RCC 7860 (cell line): ENCODE measurements at regions not wholly inside any gene's neighbourhood (a gene's known extent, or its start where the extent isn't known, plus 50 kb on each side); places are given as distances from the start of the nearest gene placed in this dataset.

Experiments used
- DNase-seq: peaks from one replicate; pipeline ENCODE4 v3.0.0-alpha.2; 2015; ENCODE audit warnings: low spot score
- FAIRE-seq: peaks from 2 replicates; lab custom pipeline; 2012; peaks lifted over from hg19 to GRCh38; lab: Jason Lieb, UNC

GRCh38 chr15:94535298-94536048 is 304.1 kb downstream of the MCTP2 start:
- no peak for DNase-seq
- no peak for FAIRE-seq

DNA sequence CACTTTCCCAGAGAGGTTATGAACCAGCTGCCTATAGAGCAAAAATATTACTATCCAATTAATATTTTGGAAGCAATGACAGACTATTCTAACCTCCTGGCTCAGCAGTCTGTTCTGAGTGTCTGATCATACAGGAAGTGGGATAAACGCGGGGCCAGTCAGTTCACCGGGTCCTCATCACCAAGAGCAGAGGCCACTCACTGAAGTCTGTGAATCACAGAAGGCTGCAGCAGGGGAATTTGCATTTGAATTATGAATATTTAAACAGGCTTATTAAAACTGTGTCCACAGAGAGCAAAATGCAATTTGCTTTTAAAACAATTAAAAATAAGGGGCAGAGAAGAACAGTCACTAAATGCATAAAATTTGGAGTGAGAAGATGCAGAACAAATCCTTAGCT is 305.2 kb downstream of the MCTP2 start:
- FAIRE-seq = no peak
- no peak for DNase-seq

DNA sequence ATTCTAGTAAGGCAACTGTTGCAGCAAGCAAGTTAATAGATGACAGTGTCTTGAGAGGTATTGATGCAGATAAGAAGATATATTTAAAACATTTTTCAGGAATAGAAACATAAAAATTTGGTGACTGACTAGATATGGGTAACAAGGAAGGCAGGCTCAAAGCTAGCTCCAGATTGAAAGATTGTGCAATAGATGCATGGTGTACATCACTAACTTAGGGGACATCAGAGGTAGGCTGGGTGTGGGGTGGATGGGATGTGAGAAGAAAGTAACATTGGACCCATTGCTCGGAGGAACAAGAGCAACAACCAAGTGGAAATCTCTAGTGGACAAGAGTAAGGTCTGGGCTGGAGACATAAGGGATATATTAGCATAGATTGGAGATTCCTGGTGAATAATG is 306.9 kb downstream of the MCTP2 start:
- no peak for FAIRE-seq
- no peak for DNase-seq

GRCh38 chr15:94542391-94542790 is 311.0 kb downstream of the MCTP2 start:
- no peak for DNase-seq
- no peak for FAIRE-seq

GRCh38 chr15:94546808-94547207 is 315.4 kb downstream of the MCTP2 start:
- no peak for DNase-seq
- no peak for FAIRE-seq

DNA sequence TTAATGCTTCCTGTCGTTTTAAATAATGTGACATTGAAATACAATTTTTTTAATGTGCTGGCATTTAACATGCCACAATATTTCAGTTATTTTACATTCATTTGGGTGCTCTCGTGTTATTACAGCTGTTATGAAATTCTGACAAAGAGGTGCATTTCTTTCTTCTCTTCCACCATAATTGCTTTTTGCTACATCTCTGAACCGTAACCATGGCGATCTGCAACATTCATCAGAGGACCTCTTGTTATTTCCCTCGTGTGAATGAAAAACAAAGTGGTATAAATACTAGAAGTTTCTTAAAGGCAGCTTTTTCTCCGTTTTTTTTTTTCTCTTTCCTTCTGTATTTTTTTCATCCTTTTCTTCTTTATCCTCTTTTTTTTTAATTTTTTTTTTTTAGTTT is 316.4 kb downstream of the MCTP2 start:
- DNase-seq = no peak
- no peak for FAIRE-seq

DNA sequence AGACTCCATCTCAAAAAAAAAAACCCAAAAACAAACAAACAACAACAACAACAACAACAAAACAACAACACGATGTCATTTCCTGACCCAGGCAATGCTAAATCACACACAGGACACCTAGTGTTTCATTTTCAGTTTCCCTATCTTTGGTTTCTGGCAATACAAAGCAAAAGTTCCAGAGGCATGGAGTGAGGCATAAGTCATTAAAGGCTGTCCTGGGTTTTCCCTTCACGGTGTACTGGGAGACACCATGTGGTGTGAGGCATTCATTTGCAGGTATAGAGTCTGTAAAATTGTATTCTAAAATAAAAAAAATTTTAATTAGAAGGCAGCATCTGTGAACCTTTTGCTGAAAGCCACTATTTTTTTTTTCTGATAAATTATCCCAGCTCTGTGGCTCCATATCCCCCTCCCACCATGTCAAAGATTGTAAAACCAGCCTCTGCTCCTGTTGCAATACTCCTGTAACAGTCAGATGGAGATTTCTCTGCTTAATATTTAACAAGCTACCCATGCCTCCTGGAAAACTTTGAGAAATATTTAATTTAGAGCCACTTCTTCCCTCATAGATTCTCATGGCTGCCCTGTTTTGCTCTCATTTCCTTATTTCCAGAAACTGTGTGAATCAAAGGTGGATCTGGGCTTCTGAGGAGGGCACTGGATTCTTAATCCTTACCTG is 324.6 kb downstream of the MCTP2 start:
- DNase-seq (no peak), FAIRE-seq (no peak)

DNA sequence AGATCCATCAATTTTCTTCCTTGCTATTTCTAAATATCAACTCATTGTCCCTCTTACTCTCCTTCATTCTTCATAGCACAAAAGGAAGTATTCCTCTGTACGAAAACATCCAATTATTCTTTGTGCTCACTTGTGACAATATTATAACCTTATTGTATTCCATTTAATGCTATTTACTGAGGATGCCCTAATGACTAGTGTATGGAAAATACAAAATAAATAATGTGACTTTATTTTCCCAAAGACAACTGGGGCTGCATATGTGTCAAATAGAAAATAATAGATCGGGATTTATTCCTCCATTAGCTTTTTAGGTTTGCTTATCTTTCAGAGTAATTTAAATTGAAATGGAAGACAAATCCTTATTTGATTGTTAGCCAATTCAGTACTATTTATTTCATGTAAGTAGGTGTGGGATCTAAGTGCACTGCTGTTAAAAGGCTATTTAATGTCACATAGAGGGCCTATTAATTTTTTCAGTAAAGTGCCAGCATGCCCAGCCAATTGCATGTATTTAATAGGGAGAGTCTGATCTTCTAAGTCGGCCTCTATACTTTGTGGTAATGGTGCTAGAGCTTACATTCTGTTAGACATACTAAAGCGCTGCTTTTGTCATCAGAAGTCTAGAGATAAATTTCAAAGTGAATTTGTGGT is 329.8 kb downstream of the MCTP2 start:
- FAIRE-seq = no peak
- no peak for DNase-seq

- no peak for FAIRE-seq
- DNase-seq = no peak
Measured at GRCh38 chr15:94563456-94563855, 332.1 kb downstream of the MCTP2 start.

- DNase-seq (no peak), FAIRE-seq (no peak)
Measured at GRCh38 chr15:94576889-94577533, 345.6 kb downstream of the MCTP2 start.

DNA sequence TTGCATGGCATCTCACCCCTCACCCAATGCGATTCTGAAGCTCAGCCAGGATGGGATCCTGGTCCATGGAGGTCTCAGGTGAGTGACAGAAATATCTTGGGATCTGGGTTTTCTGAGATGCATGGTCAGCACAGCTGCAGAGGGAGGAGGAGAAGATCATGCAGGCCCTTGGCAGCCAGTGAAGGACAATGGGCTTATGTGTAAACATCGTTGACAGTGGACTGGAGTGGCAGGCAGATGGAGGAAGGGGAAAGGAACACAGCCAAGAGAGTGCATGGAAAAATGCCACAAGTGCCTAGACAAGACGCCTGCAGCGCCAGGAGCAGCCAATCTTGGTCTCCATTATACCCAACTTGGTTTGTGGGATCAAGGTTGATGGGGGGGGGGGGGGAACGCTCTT is 347.9 kb downstream of the MCTP2 start:
- no peak for FAIRE-seq
- DNase-seq = no peak

DNA sequence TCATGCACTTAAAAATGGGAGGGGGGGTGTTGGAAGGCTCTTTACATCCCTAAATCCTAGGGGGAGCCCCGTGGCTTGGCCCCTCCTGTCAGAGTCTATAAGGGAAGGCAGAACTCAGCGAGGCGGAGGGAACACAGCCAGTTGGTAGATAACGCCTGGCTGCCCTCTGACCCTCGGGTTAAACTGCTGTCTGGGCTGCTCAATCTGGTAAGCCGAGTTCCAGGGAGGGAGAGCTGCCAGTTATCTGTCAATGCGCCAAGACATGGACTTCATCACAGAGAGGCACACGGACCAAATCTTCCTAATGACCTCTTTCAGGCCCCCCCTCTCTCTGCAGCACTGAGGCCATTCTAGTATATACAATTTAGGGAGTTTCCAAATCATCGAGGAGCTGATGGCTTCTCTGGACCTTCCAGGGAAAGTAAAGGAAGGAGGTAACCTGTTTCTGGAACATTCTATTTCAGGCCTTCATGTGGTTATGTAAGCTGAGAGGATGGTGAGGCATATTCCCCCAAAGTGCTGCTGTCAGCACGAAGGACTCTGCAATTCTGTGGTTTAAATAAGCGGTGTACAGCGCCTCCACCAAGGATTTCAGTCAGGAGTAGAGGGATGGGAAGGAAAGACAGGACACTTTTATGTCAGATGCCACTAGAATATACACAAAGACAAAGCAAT is 349.0 kb downstream of the MCTP2 start:
- FAIRE-seq (no peak), DNase-seq (no peak)

- DNase-seq (no peak), FAIRE-seq (no peak)
Measured at GRCh38 chr15:94582368-94582767, 351.0 kb downstream of the MCTP2 start.

GRCh38 chr15:94584833-94585244 is 353.5 kb downstream of the MCTP2 start:
- FAIRE-seq = no peak
- no peak for DNase-seq

DNA sequence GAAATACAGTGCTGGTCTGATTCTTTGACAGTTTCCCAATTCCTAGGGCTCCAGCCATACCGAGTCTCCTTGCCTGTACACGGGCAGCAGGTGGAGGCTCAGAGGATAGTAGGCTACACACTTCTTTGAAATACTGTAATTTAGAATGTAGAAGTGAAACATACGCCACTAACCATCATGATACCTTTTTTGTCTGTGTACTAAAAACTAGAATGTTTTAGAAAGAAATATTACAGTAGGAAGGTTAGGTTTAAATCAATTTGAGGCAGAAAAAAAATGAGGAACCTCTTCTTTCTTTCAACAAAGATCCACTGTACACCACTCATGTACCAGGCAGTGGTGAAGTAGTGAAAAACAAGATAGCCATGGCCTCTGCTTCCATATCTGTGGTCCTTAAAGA is 354.7 kb downstream of the MCTP2 start:
- DNase-seq = no peak
- FAIRE-seq = no peak

GRCh38 chr15:94587113-94587512 is 355.8 kb downstream of the MCTP2 start:
- DNase-seq (no peak), FAIRE-seq (no peak)

DNA sequence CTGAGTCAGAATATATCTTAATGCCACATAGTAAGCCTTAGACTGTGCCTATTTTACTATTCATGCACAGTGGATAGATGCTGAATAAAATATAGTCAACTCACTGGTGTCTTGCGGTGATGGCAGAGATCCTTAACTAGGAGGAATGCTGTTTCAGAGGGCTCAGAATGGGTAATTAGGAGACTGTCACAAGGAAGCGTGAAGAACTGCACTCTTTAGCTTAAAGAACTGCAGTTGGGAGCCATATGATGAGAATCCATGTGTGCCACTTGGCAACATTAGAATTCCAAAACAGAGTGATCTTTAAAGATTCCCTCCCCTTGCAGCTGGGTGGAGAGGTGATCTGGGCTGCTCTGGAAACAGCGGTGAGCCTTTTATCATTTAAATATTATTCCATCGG is 357.6 kb downstream of the MCTP2 start:
- no peak for FAIRE-seq
- DNase-seq = no peak

DNA sequence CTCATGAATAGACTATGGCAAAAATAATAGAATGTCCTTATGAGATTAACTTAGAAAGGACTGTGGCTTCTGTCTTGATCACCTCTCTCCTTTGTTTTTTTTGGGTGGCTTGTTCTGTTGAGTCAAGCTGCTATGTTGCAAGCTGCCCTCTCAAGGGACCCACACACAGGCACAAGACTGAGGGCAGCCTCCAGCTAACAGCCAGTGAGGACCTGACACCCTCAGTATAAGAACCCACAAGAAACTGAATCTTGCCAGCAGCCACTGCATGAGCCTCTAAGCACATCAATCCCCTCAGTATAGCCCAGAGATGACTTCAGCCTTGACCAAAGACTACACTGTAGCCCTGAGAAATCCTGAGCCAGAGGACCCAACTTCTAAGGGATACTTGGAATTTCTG is 361.1 kb downstream of the MCTP2 start:
- FAIRE-seq = no peak
- no peak for DNase-seq

GRCh38 chr15:94596707-94597106 is 365.3 kb downstream of the MCTP2 start:
- no peak for DNase-seq
- FAIRE-seq = no peak

- no peak for FAIRE-seq
- no peak for DNase-seq
Measured at GRCh38 chr15:94600505-94600904, 369.1 kb downstream of the MCTP2 start.
